ENCODE measurements at regions not wholly inside any gene's neighbourhood (a gene's known extent, or its start where the extent isn't known, plus 50 kb on each side); places are given as distances from the start of the nearest gene placed in this dataset.

DNA sequence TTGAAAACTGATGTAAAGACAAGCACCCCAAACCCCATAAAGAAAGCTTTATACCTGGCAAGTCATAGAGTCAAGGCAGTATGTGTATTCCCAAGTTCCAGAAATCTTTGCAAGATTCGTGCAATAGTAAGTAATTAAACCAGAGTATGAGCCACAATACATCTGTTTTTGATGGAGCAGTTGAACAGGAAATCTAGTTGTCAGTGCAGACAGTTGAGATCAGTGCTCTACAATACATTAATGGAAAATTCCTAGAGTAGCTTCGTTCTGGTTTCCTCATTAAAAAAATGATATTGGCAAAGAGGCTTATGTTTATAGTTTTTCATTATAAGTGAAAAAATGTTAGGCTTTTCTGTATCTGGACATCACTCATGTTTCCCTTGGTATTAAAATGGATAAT lies 575.3 kb downstream of the TRIML1 start:
- no peak overlapping the region for H3K4me2 ChIP-seq (ENCODE audit: low read depth, low read length)
- no peaks in the 10 kb centered on the region for H3K36me3 ChIP-seq (replicated peaks; ENCODE audit: insufficient read depth, low read length)
- no peaks in the 10 kb centered on the region for H3K9me2 ChIP-seq (replicated peaks; ENCODE audit: insufficient read depth, low read length)
- no peak for TF ChIP-seq CTCF (IDR thresholded peaks at IDR 0.05; ENCODE audit: low read length)
- TF ChIP-seq EZH2 (optimal IDR thresholded peaks at IDR 0.05; ENCODE audit: low read depth, low read length): no peak
- TF ChIP-seq EZH2phosphoT487 (IDR thresholded peaks at IDR 0.05; ENCODE audit: low read length): no peak
- no peaks in the 10 kb centered on the region for H4K20me1 ChIP-seq (ENCODE audit: insufficient read depth, low read length)
- no peaks in the 10 kb centered on the region for H3K4me1 ChIP-seq (ENCODE audit: low read length)
- DNase-seq: no peak
- no peak overlapping the region for H2AFZ ChIP-seq (ENCODE audit: low read length)
- no peaks in the 10 kb centered on the region for H3K27me3 ChIP-seq (replicated peaks; ENCODE audit: insufficient read depth, low read length)
- H3K79me2 ChIP-seq (ENCODE audit: low read length): no peaks in the 10 kb centered on the region
- no peaks in the 10 kb centered on the region for H3F3A ChIP-seq (ENCODE audit: insufficient read depth, low read length)
- H3K9ac ChIP-seq (ENCODE audit: low read length): no peak overlapping the region
- no peaks in the 10 kb centered on the region for H3K9me3 ChIP-seq (replicated peaks; ENCODE audit: insufficient read depth, low read length)
- H3K4me3 ChIP-seq (ENCODE audit: low read length): no peak overlapping the region
- H3K27ac ChIP-seq (ENCODE audit: low read length): no peak overlapping the region

- no peaks in the 10 kb centered on the region for H3K36me3 ChIP-seq (replicated peaks; ENCODE audit: insufficient read depth, low read length)
- H3K27me3 ChIP-seq (replicated peaks; ENCODE audit: insufficient read depth, low read length): no peaks in the 10 kb centered on the region
- no peak overlapping the region for H3K4me2 ChIP-seq (ENCODE audit: low read depth, low read length)
- no peaks in the 10 kb centered on the region for H3K4me1 ChIP-seq (ENCODE audit: low read length)
- H2AFZ ChIP-seq (ENCODE audit: low read length): no peak overlapping the region
- no peaks in the 10 kb centered on the region for H3K79me2 ChIP-seq (ENCODE audit: low read length)
- no peaks in the 10 kb centered on the region for H4K20me1 ChIP-seq (ENCODE audit: insufficient read depth, low read length)
- TF ChIP-seq EZH2phosphoT487 (IDR thresholded peaks at IDR 0.05; ENCODE audit: low read length) (no peak), EZH2 (optimal IDR thresholded peaks at IDR 0.05; ENCODE audit: low read depth, low read length) (no peak), CTCF (IDR thresholded peaks at IDR 0.05; ENCODE audit: low read length) (no peak)
- no peak overlapping the region for H3K9ac ChIP-seq (ENCODE audit: low read length)
- H3K27ac ChIP-seq (ENCODE audit: low read length): no peak overlapping the region
- H3K4me3 ChIP-seq (ENCODE audit: low read length): no peak overlapping the region
- H3F3A ChIP-seq (ENCODE audit: insufficient read depth, low read length): no peaks in the 10 kb centered on the region
- DNase-seq: no peak
- no peaks in the 10 kb centered on the region for H3K9me2 ChIP-seq (replicated peaks; ENCODE audit: insufficient read depth, low read length)
- H3K9me3 ChIP-seq (replicated peaks; ENCODE audit: insufficient read depth, low read length): no peaks in the 10 kb centered on the region
These were observed 575.7 kb downstream of the TRIML1 start for GRCh38 chr4:188714907-188715306.

DNA sequence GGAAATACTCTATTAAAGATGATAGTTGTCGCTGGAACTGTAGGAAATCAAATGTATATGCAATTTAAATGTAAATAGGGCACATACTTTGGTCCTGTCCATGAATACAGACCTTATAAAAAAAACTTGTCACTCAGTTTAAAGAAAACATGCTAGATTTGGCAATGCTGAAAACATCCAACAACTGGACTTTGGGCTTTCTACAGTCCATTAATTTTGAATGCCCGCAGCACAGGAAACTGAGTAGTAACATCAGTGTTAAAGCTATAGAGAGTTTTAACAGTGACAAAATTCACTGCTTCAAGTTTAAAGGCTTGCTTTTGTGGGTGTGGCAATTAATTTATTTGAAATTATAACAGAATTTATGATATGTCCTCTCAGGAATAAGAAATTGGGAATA lies 578.4 kb downstream of the TRIML1 start:
- H3K36me3 ChIP-seq (replicated peaks; ENCODE audit: insufficient read depth, low read length): no peaks in the 10 kb centered on the region
- no peaks in the 10 kb centered on the region for H4K20me1 ChIP-seq (ENCODE audit: insufficient read depth, low read length)
- no peak overlapping the region for H3K9ac ChIP-seq (ENCODE audit: low read length)
- H3K9me3 ChIP-seq (replicated peaks; ENCODE audit: insufficient read depth, low read length): no peaks in the 10 kb centered on the region
- no peaks in the 10 kb centered on the region for H3K79me2 ChIP-seq (ENCODE audit: low read length)
- no peak overlapping the region for H2AFZ ChIP-seq (ENCODE audit: low read length)
- H3K9me2 ChIP-seq (replicated peaks; ENCODE audit: insufficient read depth, low read length): no peaks in the 10 kb centered on the region
- no peak for TF ChIP-seq EZH2phosphoT487 (IDR thresholded peaks at IDR 0.05; ENCODE audit: low read length)
- no peak for TF ChIP-seq EZH2 (optimal IDR thresholded peaks at IDR 0.05; ENCODE audit: low read depth, low read length)
- TF ChIP-seq CTCF (IDR thresholded peaks at IDR 0.05; ENCODE audit: low read length): no peak
- H3K4me1 ChIP-seq (ENCODE audit: low read length): no peaks in the 10 kb centered on the region
- DNase-seq: no peak
- H3K4me2 ChIP-seq (ENCODE audit: low read depth, low read length): no peak overlapping the region
- no peak overlapping the region for H3K4me3 ChIP-seq (ENCODE audit: low read length)
- H3F3A ChIP-seq (ENCODE audit: insufficient read depth, low read length): no peaks in the 10 kb centered on the region
- H3K27me3 ChIP-seq (replicated peaks; ENCODE audit: insufficient read depth, low read length): no peaks in the 10 kb centered on the region
- H3K27ac ChIP-seq (ENCODE audit: low read length): no peak overlapping the region
